Embryonic facial prominence (tissue), 1 donor: ENCODE measurements at regions not wholly inside any gene's neighbourhood (a gene's known extent, or its start where the extent isn't known, plus 50 kb on each side); places are given as distances from the start of the nearest gene placed in this dataset.

Experiments used
- DNase-seq: peaks from one replicate; pipeline ENCODE4 v3.0.0-alpha.2; 2016; ENCODE audit errors: extremely low spot score

DNA sequence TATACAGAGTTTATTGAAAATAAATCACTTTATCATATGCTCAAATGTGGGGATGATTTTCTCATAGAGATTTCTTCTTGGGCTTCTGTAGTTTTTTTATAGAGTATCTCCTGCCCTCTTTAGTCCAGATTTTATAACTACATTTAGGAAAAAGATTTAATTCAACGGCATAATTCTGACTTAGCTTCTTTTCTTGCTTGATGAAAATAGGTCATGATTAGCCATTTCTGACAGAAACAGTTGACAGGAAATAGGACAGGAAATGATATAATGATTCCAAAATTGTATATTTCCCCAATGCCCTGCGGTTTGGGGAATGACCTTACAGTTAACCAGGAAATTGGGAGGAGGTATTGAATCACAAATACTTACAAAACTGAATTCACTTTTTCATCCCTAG, 1531.9 kb upstream of the ACVR2A start:
- DNase-seq, result peak; percentile 25

DNA sequence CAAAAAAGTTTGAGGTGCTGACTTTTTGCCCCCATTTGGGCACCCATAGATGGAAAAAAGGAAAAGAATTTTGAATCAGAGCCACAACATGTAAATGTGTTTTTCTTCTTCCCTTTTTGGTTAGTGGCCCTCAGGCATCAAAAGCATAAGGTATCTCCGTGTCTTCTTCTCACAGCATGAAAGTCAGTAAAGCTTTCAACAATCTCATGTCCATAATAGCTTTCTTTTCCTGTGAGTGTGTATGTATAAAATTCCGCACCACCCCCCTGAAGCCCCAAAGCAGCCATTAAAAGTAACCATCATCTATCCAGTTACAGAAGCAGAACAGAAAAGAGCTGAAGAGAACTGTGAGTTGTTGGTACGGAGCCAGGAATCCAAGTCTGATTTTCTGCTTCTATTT, 1539.7 kb upstream of the ACVR2A start:
- DNase-seq, result no peak

DNA sequence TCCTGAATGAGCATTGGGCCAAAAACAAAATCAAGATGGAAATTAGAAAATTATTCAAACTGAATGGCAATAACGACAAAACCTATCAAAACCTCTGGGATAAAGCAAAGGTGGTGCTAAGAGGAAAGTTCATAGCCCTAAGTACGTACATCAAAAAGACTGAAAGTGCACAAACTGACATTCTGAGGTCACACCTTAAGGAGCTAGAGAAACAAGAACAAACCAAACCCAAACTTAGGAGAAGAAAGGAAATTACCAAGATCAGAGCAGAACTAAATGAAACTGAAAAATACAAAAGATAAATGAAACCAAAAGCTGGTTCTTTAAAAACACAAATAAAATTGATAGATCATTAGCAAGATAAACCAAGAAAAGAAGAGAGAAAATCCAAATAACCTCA, 1543.5 kb upstream of the ACVR2A start:
- no peak for DNase-seq

GRCh38 chr2:146295080-146295670, 1549.7 kb upstream of the ACVR2A start:
- DNase-seq, result no peak

GRCh38 chr2:146287281-146287680, 1557.5 kb upstream of the ACVR2A start:
- DNase-seq, result no peak

GRCh38 chr2:146278881-146279280, 1565.9 kb upstream of the ACVR2A start:
- no peak for DNase-seq

GRCh38 chr2:146271131-146271831, 1573.5 kb upstream of the ACVR2A start:
- no peak for DNase-seq

DNA sequence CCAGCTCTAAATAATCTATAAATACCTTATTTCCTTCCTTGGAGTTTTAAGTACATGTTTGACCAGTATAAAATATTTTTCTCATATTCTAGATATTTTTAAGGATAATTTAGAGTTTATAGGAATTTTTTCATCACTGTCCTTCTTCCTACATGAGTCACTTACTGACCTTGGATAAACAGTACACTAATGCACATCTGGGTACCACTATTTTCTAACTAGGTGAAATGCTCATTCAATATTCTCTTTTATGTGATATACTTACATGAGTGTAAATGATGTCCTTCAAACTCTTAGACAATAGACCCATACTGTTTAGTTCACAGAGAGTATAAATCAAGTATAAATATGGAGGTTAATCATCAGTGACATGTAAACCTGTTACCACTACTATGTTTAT, 1574.2 kb upstream of the ACVR2A start:
- no peak for DNase-seq

DNA sequence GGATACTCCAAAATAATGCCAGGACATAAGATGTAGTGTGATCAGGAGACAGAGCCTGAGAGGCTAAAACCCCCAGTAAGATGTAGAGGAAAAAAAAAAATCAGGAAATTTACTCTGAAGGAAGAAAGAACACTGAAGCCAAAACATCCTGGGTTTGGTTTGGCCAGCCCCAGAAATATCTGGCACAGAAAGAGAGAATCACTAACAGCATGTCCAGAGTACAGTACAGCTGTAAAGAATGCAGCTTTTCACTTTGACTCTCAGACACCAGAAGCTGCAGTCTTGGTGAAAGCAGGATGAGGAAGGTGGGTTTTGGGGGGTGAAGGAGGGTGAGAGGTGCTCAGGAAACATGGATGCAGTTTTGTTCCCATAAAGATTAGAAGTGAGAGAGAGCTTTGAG, 1577.7 kb upstream of the ACVR2A start:
- no peak for DNase-seq

DNA sequence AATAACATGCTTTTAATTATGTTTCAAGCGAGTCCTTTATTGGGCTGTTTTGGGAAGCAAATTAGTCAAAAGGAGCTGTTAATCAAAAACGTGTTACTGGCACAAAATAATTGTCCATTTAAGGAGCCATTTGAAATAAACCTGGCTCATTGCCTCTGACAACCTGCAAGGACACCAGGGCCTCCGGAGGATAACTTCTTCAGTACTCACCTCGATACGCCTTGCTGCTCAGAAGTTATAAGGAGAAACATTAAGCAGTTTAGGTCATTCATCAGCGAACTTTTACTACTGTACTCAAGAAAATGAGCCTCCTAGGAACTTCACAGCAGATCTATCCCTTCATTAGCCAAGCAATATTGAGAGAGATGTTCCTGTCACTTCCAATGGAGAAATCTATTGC, 1579.2 kb upstream of the ACVR2A start:
- DNase-seq, result no peak

- no peak for DNase-seq
Observed at GRCh38 chr2:146262606-146263005, 1582.2 kb upstream of the ACVR2A start.

DNA sequence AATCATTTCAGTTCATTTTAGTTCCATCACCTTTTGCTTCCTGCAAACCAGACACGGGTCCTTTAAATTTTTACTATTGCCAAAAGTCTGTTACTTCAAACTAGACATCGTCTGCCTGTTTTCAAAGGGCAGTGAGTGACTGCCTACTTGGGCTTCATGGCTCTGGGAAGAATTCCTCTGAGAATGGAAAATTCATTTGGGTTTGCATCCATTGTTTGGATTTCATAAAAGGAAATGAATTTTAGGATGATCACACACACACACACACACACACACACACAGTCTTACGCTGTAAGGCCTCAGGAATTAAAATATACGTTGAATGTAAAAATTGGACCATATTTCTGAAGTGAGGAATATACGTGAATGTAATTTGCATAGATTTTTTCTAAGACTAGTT, 1584.3 kb upstream of the ACVR2A start:
- DNase-seq, result no peak

GRCh38 chr2:146259816-146260215, 1585.0 kb upstream of the ACVR2A start:
- no peak for DNase-seq

DNA sequence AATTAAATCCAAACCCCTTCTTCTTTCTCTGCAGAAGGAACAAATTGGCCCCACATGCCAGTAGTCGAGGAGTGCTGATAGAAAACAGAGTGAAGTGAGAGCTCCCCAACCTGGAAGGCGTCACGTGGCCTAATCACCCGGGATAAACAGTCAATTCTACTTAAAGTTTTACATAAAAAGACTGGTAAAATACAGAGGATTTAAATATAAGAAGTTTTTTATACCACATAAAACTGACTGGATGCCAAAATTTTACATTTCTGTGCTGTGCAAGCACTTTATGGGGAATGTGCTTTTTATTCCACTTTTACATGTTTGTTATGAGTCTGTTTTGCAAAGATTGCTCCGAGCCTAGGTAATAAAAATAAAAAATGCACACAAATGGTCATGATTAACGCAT, 1586.8 kb upstream of the ACVR2A start:
- DNase-seq, result peak; percentile 75

DNA sequence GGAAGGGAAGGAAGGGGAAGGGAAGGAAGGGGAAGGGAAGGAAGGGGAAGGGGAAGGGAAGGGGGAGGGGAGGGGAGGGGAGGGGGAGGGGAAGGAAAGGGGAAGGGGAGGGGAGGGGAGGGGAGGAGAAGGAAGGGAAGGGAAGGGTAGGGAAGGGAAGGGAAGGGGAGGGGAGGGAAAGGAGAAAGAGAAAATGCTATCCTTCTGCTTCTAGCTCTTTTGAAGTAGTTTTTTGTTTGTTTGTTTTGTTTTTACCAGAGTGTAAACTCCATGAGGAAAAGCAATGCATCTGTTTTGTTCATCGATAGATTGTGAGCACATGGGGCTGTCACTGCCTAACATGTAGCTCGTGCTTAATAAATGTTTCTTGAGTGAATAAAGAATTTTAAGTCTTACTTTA, 1592.7 kb upstream of the ACVR2A start:
- no peak for DNase-seq

DNA sequence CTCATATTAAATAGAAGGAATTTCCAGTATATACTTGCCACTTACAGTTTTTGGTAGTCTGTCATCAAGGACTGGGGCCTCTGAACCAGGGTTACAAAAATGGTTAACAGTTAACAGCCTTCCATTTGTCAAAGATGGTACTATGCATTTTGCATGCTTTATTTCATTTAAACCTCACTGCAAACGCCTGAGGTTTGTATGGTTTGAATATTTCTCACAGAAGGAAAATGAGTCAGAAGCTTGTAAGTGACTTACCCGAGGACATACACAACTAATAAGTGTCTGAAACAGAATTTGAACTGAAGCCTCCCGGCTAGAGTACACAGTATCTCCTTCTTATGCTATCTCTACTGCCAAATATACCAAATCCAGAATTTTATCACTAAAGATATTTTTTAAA, 1593.5 kb upstream of the ACVR2A start:
- DNase-seq, result no peak

- DNase-seq, result no peak
Observed at GRCh38 chr2:146246736-146247523, 1597.9 kb upstream of the ACVR2A start.

DNA sequence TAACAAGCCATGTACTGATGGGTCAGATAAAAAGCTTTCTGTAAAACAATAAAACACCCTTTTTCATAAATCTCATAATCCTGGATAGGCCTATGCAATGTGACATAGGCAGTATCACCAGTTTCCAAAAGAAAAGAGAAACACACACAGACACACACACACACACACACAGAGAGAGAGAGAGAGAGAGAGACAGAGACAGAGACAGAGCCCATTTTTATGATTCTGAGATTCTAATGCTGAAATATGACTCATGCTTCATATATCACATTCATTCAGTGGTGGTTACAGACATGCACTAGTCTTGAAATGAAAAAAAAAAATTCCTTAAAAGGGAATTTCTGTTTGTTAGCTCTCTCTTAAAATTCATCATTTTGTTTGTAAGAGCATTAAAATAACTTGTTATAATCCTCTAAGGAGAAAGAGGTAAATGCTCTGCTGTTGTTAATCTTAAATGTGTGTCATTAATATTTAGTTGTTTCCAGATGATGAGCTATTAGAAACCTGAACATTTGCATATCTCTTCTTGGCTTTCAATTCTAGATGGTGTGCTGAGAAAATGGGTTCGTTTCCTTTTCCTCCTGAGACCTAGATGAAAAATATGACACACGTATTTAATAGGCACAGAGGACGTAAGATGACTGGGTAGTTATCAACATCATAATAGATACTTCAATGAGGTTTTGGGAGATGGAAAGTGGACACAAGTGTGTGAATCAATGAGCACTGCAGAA, 1598.7 kb upstream of the ACVR2A start:
- no peak for DNase-seq

- DNase-seq, result no peak
Observed at GRCh38 chr2:146244830-146245229, 1600.0 kb upstream of the ACVR2A start.

DNA sequence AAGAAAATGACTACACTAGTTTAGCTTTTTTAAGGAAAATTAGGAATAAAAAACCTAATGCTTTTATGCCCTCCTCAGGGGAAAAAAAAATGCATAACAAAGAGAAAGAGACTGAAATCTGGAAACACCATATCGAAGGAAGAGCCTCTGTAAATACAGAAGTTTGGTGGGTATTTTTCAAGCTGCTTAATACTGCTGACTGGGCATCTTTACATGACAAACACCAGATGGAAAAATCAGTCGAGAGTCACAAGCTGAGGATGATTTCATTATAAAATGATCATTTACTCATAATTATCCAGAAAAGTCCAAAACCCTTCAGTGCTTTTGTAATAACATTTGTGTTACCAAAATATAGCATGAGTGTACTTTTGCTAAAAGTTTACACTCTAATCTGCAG, 1600.7 kb upstream of the ACVR2A start:
- no peak for DNase-seq

DNA sequence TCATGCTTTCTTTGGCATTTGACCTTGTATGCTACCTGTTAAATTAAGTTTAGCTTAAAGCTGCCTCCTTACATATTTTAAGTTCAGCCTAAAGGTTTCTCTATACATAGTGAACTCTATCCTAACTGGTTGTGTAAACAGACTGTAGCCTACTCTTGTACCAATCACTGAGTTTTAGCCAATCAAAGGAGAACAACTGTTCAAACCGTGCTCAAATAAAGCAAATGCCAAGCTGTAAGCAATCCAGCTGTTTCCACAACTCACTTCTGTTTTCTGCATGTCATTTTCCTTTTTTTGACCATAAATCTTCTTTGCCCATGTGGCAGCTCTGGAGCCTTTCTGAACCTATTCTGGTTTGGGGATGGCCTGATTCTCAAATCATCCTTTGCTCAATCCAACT, 1603.8 kb upstream of the ACVR2A start:
- no peak for DNase-seq

- DNase-seq, result no peak
Observed at GRCh38 chr2:146240391-146240790, 1604.4 kb upstream of the ACVR2A start.
